ENCODE measurements at regions not wholly inside any gene's neighbourhood (a gene's known extent, or its start where the extent isn't known, plus 50 kb on each side); places are given as distances from the start of the nearest gene placed in this dataset.

DNA sequence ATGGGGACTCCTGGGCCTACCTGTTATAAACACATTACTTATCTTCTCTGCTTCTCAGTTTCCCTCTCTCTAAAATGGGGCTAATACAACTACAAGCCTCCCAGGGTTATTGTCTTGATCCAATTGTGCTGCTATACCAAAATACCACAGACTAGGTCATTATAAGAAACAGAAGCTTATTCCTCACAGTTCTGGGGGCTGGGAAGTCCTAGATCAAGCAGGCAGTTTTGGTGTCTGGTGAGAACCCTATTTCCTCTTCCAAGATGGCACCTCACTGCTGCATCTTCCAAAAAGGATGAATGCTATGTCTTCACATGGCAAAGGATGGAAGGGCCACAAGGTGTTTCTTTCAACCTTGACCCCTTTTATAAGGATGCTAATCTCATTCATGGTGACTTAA is 732.9 kb upstream of the TBX3 start:
- no peak for DNase-seq

DNA sequence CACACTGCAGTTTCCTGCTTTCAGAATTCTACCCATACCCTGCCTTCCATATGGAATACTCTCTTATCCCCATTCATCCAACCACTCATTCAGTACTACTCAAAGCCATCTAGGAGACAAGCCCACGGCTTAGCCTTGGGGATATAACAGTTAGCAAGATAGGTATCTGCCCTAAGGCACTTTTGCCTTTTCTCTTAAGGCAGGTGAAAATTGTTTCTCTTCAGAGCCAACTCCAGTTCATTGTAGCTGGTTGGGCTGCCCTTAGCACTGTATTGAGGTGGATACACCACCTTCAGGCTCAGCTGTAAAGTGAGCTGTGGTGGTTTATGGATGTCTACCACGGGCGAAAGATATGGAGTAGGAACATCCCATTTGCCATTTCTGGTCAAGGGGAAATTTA is 729.7 kb upstream of the TBX3 start:
- DNase-seq = no peak

DNA sequence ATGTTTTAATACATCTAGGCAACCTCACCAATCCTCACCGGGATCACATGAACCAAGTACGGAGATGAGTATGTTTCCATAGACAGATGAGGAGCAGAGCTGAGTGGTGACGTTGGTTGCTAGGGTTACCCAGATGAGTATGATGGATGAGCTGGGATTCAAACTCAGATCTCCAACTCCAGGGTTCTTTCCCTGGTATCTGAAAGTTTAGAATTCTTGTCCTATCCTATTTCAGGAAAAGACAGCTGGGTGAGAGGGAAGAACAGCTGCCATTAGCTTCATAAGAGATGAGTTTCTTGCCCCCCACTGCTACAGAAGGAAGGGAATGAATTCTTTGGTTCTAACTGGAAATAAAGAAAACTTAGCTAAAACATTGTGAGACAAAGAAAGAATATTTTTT is 728.9 kb upstream of the TBX3 start:
- no peak for DNase-seq

DNA sequence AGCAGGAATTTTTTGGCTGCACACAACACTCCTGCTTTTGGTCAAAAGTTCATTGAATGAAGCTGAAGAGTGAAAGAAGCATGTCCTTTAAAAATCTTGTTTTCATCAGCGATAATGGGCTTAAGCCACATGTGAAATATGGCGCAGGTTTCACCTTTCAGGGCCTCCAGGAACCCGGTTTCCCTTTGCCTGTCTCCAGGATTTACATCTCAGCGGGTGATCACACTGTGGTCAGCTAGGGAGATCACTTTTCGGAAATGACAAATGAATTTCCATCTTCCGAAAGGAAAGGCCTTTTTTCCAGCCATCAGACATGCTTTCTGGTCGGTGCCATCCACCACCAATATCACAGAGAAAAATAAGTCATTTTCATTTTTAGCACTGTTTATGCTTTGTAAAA is 727.1 kb upstream of the TBX3 start:
- no peak for DNase-seq

DNA sequence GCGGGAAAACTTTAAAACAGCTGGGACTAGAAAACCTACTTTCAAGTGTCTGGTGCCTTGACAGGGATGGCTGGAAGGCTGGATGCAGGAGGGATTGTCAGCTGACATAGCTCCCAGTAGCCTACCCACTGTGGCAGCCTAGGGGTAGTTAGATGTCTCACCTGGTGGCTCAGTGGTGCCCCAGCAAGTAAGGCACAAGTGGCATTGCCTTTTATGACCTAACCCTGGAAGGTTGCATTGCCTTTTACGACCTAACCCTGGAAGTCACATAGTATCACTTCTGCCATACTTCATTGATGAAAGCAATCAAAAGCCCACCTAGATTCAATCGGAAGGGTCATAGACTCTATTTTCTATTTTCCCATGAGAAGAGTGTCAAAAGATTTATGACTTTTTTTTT is 724.7 kb upstream of the TBX3 start:
- no peak for DNase-seq

DNA sequence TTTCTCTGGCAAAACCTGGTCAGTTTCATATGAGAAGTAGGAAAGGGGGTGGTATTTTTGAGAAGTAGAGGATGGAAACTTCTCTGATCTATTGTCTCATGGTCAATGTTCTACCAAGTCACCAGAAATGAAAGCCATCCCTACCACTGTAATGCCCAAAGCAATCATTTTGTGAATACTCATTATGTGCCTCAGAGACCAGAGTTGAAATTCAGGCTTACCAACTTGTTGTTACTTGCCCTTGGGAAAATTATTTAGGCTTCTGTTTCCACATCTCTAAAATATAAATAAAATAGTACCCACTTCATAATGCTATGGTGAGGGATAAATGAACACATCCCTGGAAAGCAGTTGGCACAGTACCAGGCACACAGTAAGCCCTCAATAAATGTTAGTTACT is 723.7 kb upstream of the TBX3 start:
- no peak for DNase-seq

DNA sequence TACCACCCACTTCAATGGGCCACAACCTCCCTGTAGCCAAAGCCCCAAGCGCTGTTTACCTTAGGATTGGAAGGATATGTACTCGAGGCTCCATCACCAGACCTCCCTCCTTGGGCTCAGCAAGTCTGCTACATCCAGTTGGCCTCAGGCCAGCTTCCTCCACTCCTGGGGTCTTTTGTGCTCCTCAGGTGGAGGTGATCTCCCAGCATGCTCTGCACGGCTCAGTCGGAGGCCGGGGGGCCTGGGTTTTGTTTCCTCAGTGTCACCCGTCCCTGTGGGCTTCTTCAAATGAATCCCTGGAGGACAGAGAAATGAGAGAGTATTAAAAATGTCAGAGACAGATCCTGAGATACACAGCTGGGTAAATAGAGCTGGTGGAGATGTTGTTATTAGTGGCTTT is 723.1 kb upstream of the TBX3 start:
- no peak for DNase-seq

DNA sequence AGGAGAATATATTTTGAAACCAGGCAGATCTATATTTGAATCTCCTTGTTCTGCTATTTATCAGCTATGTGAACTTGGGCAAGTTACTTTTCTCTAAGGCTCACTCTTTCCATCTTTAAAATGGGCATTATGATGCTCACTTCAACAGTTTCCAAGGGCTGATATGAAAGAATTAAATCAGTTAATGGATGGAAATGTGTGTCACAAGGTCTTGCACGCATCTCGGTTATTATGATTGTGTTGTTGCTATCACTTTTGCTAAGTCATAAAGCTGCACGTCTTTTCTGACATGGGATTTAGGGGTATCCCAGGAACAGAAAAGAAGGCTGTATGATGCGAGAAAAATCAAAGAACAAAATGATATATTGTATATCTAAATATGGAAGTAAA is 721.5 kb upstream of the TBX3 start:
- no peak for DNase-seq

DNA sequence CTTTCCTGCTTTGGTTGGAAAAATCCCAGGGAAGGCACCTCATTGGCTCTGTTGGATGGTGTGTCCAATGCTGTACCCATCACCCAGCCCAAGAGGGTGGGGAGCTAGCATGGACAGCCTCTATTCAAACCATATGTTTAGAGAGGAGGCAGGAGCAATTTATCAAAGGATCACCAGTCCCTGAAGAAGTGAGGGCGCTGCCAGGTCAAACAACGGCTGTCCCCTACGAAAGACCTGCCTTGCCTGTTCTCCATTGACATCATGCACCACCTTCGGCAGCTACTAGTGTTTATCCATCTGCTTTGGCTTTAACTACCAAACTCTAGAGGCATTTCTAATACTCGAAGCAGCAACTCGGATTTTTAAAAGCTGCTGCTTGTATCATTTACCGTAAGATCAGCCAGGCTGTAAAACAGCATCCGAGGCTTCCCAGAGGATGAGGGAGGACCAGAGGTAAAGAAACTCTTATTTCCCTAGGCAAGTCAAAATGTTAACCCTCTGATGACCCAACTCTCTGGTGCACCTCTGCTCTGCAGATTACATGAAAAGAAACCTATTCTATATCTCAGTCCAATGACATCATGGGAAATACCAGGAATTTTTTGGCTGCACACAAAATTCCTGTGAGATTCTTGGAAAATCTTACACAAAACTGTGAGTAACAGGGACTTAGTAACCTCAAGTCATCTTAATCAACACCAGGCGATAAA is 720.9 kb upstream of the TBX3 start:
- no peak for DNase-seq

DNA sequence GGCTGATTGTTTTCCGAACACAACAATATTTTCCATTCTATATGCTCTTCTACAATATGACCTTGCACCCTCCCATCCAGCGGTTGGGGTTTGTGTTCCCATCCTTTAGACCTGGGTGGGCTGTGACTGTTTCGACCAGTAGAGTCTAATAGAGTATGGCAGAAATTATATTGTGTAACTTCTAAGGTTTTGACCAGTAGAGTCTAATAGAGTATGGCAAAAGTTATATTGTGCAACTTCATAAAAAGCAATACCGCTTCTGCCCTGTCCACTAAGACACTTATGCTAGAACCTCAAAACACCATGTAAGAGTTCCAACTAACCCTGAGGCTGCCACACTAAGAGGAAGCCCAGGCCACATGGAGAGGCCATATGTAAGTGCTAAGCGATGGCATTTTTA is 719.7 kb upstream of the TBX3 start:
- DNase-seq = no peak

DNA sequence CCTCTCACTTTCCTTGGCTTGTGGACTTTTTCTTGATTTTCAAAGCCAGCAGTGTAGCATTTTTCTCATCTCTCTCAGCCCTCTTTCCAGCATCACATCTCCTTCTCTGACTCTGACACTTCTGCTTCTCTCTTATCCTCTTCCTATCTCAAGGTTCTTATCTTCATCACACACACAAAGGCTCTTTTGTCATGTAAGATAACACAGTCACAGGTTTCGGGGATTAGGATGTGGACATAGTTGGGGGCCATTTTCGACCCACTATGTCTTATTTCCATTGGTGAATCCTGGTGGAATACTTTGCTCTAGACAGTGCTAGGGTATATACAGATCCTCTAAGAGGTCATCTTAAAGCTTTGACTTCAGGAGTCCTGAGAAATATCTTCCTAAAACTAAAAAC is 719.3 kb upstream of the TBX3 start:
- no peak for DNase-seq

DNA sequence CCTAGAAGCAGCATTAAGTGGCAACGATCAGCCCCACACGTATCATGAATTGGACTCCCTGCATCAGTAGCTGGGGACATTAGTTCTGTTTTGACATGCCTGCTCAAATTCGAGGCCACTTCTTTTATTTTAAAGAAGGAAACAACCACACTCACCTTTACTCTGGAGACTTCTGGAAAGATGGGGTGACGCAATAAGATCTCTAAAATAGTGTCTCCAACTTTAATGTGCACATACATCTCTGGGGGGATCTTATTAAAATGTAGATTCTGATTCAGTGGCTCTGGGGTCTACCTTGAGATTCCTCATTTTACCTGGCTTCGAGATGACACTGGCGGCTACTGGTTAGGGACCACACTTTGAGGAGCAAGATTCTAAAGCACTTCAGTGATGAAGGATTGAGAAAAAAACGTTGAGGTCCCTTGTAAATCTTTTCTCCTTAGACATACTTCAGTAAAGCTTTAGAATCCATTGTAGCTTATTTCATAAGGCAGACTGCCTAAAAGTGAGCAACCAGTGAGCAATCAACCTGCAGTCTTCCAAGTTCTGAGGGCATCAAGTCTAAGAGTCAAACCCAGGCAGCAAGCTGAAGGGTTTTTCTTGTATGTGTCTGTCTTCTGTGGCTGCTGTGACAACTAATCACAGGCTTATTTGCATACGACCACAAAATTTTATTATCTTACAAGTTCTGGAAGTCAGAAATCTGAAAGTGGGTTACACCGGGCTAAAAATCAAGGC is 718.6 kb upstream of the TBX3 start:
- no peak for DNase-seq

DNA sequence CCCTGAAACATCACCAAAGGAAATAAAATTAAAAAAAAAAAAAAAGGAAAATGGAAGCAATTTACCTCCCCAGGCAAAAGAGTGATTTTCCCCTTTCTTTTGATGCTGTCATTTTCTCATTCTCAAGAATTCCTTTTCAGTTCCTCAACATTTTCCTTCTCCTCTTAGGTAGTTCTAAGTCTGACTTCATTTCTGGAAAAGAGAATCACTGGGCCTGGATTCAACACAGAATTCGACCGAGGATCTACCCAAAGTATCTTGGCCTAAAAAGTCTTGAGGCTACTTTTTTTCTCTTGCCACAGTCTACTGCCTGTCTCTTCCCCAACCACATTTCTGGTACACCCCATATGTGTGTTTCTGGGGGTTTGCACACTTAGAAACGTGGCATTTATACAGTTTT is 717.8 kb upstream of the TBX3 start:
- no peak for DNase-seq

DNA sequence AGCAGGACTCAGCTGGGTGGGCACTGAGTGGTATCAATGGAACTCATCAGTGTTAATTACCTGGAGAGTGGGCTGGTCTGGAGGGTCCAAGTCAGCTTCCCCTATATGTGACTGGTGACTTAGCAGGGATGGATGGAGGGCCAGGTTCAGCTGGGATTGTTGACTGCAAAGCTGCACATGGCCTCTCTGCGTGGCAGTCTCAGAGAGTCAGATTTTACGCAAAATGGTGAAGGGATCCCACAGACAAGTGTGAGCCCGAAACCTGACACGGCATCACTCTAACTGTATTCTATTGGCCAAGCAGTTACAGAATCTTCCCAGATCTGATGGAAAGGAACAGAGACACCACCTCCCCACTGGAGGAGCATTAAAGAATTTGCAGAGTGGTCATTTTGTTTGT is 716.0 kb upstream of the TBX3 start:
- DNase-seq = no peak

DNA sequence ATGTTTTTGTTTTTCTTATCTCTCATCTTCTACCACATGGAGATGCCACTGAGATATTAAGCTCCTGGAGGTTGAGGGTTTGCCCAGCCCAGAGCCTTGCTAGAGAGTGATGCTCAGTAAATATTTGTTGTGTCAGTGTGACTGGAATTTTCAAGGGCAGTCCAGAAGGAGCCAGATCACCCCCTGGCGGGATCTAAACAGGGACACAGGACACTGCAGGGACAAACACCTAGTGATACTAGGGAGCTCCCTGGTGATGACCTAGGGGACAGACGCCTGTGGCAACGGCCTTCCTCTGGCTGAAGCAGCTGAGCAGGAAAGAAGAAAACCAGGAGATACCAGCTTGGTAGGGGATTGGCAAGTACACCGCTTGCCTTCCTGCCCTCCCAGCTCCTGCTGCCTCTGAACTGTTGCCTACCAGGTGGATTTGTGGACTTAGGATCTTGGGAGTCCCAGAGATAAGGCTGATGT is 714.4 kb upstream of the TBX3 start:
- DNase-seq = no peak

DNA sequence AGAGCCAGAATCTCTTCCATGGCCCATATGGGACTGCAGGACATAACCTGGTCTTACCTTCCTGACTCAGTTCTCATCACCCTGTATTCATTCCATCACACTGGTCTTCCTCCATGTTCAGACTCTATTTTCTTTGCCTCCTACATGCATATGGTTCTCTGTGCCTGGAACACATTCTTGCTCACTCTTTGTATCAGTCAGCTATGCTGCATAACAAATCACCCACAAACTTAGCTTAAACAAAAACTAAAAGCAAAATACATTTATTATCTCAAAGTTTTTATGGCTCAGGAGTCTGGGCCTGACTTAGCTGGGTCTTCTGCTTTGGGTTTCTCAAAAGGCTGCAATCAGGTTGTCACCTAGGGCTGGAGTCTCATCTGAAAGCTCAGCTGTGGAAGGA is 712.6 kb upstream of the TBX3 start:
- DNase-seq = no peak

DNA sequence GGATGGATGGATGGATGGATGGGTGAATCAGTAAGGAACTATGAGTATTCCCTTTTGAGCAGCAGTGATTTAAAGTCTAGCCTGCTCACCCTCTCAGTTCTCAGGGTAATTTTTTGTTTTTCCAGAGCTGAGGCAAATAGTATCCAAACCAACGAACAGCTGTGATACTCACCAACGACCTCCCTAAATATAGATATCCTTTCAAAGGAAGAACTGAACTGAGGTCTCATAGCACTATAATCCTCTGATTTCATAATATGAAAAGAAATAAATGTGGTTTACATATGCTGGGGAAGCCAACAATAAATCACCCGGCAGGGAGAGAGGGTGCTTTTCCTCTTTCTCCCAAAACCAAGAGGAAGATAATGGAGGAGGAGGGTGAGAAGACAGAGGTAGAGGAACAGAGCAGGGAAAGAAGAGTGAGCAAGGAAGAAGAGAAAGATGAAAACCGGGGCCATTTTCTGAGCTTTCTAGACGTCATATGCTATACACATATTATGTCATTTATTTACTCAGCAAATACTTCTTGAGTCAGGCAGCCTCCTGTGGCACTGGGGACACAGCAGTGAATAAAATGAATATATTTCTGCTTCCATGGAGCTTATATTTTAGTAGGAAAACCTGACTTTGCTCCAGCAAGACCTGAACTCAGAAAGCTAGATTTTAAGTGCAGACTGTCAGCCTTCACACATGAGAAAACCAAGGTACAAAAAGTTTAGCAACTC is 710.7 kb upstream of the TBX3 start:
- no peak for DNase-seq

DNA sequence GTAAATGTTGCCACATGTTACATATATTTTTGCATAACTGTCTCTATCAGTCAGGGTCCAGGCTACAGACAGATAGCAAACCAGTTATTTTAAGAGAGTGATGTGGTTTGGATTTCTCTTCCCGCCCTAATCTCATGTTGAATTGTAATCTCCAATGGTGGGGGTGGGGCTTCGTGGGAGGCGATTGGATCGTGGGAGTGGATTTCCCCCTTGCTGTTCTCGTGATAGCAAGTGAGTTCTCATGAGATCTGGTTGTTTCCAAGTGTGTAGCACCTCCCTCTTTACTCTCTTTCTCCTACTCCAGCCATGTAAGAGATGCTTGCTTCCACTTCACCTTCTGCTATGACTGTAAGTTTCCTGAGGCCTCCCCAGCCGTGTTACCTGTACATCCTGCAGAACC is 704.2 kb upstream of the TBX3 start:
- DNase-seq = no peak

DNA sequence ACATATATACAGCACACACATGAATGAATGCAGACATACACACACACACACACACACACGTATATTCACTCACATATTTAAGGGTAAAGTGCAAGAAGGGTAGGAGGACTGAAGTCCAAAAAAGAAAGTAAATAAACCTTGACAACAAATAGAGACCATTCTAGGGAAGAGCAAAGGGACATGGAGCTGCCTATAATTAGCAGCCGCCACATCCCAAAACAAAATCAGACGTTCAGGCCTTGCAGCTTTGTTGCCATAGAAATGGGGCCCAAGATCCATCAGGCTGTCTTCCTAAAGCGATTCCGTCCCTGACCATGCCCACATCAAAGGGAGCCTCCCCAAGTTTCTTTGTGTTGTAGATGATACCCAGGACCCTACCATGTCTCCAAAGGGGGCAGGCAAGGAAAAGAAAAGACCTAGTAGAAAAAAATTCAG is 703.5 kb upstream of the TBX3 start:
- no peak for DNase-seq

DNA sequence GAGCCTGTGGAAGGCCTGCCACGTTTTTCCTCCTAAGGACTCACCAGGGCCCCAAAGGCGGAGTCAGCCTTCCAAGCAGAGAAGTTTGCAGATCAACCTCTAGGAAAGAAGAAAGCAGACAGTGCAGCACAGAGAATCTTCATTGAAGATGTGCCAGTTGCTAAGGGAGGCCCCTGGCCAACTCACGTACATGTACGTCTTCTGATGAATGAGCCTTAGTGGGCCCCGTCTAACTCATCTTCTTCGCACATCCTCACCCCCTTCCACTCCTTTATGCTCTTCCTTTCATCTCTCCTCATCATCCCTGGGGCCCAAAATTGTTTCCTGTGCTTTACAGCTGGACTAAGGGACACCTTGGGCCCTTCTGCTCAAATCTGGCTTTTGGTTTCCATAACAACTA is 703.0 kb upstream of the TBX3 start:
- no peak for DNase-seq

DNA sequence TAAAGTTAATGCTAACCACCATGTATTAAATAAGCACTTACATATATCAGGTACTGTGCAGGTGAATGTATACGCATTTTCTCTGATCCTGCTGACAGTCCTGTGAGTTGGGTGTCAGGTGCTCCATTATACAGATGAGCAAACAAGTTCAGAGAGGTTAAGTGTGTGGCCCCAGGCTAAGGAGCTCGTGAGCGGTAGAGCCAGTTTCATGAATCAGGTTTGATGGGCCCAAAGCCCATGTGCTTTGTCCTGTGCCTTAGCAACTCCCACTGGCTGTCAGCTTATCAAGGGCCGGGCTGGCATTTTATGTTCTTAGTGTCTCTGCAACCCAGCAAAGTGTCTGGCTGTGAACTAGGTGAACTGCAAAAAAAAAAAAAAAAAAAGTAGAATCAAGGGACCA is 701.2 kb upstream of the TBX3 start:
- no peak for DNase-seq

DNA sequence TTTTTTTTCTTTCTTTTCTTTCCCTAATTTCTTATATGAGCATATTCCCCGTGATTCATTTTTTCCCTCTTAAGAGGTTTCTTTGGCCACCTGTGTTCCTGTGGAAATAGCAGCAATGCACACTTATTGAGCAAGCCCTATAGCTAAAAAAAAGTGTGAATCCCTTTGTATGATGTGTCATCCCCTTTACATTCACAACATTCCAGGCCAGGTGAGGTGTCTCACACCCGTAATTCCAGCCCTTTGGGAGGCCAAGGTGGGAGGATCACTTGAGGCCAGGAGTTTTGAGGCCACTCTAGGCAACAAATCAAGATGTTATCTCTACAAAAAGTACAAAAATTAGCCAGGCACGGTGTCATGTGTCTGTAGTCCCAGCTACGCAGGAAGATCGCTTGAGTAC is 700.4 kb upstream of the TBX3 start:
- DNase-seq = no peak

DNA sequence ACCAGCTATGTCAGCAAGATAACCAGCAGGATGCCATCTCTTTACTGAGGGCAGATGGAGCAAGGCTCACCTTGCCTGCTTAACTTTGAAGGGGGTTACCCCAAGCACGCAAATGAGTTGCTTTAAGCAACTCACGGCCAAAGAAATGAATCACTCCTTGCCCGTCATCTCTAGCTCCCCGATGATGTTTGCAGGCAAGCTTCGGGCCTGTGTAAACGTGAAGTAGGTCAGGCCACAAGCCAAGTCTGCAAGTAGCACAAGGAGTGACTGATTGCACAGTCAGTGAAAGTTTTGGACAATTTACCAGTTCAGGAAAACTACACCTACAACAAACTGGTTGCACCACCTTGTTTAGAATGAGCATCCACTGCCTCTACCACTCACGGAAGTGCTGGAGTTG is 699.7 kb upstream of the TBX3 start:
- DNase-seq = no peak

DNA sequence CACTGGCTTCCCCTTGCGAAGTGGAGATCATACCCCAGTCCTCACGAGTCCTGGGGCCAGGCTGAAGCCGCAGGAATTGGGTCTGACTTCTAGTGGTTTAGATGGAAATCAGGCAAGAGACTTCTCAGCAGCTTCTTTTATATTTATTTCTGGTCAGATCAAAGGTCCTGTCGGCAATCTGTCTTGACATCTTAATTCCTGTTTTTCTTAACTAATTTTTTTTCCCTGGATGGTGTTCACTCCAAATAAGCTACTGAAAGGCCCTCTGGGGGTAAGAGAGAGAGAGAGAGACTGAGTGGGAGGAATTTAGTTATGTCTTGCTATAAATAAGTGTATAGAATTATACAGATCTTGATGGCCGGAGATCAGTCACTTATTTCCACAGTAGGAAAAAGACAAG is 698.7 kb upstream of the TBX3 start:
- DNase-seq = no peak
